Sigmoid colon (tissue), 4 donors: ENCODE measurements at regions not wholly inside any gene's neighbourhood (a gene's known extent, or its start where the extent isn't known, plus 50 kb on each side); places are given as distances from the start of the nearest gene placed in this dataset.

Source experiments
- EP300 ChIP-seq, 4 donors: sonication (generic); formaldehyde crosslinking; IDR thresholded peaks; one replicate each; pipeline ENCODE4 v1.6.1; 2017; ENCODE audit warnings: antibody characterized with exemption in 4 of 4
- POLR2A ChIP-seq, 2 donors: fragments of 450-650 bp; IDR thresholded peaks; one replicate each; pipeline ENCODE4 v1.6.1; 2016; ENCODE audit warnings: antibody characterized with exemption in 2 of 2, mild to moderate bottlenecking in 2 of 2, moderate library complexity in 2 of 2
- POLR2AphosphoS5 ChIP-seq, 4 donors: sonication (generic); formaldehyde crosslinking; IDR thresholded peaks; one replicate each; pipeline ENCODE4 v1.6.1; 2017; ENCODE audit warnings: antibody characterized with exemption in 4 of 4
- TF ChIP-seq, protein P1 (sequence below), 4 experiments: fragments of 450-650 bp in 3 of 4; fragments of 200-600 bp in 1 of 4; IDR thresholded peaks; one replicate each; pipeline ENCODE4 v1.5.1; 2016 to 2019; ENCODE audit warnings: antibody characterized with exemption in 4 of 4, mild to moderate bottlenecking in 3 of 4, moderate library complexity in 2 of 4

DNA sequence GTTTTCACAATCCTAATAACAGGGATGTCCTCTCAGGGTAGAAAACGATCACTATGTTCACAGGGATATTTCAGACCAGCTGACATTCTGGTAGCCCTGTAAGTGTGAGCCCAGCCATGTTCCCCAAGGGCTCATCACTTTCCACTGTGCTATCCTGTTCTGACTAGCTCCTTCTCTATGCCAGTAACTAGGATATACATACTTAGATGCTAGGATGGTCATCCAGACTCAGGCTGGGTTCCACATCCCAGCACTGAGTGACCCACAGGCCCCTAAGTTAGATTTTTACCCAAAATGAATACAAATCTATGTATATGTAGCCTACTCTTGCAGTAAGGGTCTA is 83.0 kb downstream of the CD164 start:
- TF ChIP-seq, protein P1, sequence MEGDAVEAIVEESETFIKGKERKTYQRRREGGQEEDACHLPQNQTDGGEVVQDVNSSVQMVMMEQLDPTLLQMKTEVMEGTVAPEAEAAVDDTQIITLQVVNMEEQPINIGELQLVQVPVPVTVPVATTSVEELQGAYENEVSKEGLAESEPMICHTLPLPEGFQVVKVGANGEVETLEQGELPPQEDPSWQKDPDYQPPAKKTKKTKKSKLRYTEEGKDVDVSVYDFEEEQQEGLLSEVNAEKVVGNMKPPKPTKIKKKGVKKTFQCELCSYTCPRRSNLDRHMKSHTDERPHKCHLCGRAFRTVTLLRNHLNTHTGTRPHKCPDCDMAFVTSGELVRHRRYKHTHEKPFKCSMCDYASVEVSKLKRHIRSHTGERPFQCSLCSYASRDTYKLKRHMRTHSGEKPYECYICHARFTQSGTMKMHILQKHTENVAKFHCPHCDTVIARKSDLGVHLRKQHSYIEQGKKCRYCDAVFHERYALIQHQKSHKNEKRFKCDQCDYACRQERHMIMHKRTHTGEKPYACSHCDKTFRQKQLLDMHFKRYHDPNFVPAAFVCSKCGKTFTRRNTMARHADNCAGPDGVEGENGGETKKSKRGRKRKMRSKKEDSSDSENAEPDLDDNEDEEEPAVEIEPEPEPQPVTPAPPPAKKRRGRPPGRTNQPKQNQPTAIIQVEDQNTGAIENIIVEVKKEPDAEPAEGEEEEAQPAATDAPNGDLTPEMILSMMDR (IDR thresholded peaks at IDR 0.05) = no peak
- TF ChIP-seq POLR2AphosphoS5 (IDR thresholded peaks at IDR 0.05) = no peak
- TF ChIP-seq EP300 (IDR thresholded peaks at IDR 0.05) = no peak
- TF ChIP-seq POLR2A (IDR thresholded peaks at IDR 0.05) = no peak
